ENCODE measurements at regions not wholly inside any gene's neighbourhood (a gene's known extent, or its start where the extent isn't known, plus 50 kb on each side); places are given as distances from the start of the nearest gene placed in this dataset.
"Not testable (repeated sequence)": the region's sequence is repeated elsewhere in the genome, so short reads cannot be mapped to it uniquely, and the experiment has no call there.

DNA sequence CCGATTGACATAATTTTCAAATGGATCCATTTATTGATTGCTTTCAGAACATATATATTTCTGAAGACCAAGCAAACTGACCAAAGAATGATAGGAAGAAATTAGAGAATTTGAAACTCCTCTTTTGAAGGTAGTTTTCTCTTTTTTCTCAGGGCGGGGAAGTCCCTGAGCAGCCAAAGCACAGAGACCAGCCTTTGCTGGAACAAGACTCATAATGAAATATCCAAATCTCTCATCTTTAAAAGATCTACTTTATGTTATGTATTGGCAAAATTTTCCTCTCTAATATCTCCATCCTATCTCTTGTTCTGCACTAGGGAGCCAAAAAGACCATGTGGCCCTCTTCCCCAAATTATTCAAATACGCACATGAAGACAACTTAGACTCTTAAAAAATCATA, 379.0 kb upstream of the TCF4 start:
- no peak for DNase-seq
- no peaks in the 10 kb centered on the region for H3K27me3 ChIP-seq
- H3K27ac ChIP-seq = no peak overlapping the region
- H3K36me3 ChIP-seq = no peaks in the 10 kb centered on the region
- TF ChIP-seq POLR2A (IDR thresholded peaks at IDR 0.05) = no peak
- TF ChIP-seq, protein P1, sequence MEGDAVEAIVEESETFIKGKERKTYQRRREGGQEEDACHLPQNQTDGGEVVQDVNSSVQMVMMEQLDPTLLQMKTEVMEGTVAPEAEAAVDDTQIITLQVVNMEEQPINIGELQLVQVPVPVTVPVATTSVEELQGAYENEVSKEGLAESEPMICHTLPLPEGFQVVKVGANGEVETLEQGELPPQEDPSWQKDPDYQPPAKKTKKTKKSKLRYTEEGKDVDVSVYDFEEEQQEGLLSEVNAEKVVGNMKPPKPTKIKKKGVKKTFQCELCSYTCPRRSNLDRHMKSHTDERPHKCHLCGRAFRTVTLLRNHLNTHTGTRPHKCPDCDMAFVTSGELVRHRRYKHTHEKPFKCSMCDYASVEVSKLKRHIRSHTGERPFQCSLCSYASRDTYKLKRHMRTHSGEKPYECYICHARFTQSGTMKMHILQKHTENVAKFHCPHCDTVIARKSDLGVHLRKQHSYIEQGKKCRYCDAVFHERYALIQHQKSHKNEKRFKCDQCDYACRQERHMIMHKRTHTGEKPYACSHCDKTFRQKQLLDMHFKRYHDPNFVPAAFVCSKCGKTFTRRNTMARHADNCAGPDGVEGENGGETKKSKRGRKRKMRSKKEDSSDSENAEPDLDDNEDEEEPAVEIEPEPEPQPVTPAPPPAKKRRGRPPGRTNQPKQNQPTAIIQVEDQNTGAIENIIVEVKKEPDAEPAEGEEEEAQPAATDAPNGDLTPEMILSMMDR (IDR thresholded peaks at IDR 0.05) = no peak
- H3K9me3 ChIP-seq = no peaks in the 10 kb centered on the region
- intact Hi-C loops (cut with DNase I) = no loop called here
- H3K4me3 ChIP-seq (replicated peaks in 1 of 3) = no peak overlapping the region
- no peaks in the 10 kb centered on the region for H3K4me1 ChIP-seq
- WGBS, 2 donors = 94 to 97% methylated on average over 3 of the region's 3 CpGs

DNA sequence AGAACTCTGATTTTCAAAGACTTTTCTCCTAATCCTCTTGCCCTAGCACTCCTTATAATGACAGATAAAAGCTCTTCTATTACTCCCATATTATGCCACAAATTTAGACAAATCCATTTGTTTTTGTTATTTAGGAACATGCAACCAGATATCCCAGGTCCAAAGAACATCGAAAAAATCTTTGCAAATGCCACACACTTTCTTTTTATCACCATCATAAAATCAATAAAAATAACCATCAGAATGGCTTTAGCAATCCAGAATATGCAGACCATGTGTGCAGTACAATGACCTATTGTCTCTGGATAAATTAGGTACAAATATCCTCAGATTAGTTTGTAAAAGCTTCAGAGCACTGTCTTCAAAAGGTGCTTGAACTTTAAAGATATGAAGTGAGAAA, 376.2 kb upstream of the TCF4 start:
- no peak for DNase-seq
- 95 to 97% methylated on average over 1 of the region's 1 CpG for WGBS, 2 donors
- TF ChIP-seq, protein P1 (IDR thresholded peaks at IDR 0.05) = no peak
- TF ChIP-seq POLR2A (IDR thresholded peaks at IDR 0.05) = no peak
- Histone ChIP-seq H3K4me1 (no peaks in the 10 kb centered on the region), H3K9me3 (no peaks in the 10 kb centered on the region), H3K4me3 (replicated peaks in 1 of 3) (no peak overlapping the region), H3K27me3 (no peaks in the 10 kb centered on the region), H3K36me3 (no peaks in the 10 kb centered on the region), H3K27ac (no peak overlapping the region)
- intact Hi-C loops (cut with DNase I) = no loop called here

DNA sequence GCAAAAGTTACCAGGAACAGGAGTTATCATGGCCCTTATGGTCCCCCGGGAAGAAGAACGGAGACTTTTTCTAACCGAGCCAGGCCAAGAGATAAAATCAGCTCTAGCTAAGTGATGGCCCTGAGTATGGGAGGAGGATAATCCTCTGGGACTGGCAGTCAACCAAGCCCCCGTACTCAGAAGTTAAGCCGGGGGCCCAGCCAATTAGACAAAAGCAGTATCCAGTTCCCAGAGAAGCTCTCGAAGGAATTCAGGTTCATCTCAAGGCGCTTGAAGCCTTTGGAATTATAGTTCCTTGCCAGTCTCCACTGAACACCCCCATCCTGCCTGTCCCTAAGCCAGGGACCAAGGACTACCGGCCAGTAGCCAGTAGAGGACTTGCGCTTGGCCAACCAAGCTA, 365.3 kb upstream of the TCF4 start:
- no peak for DNase-seq
- H3K9me3 ChIP-seq = no peaks in the 10 kb centered on the region
- 78 to 82% methylated on average over 9 of the region's 9 CpGs for WGBS, 2 donors
- no peaks in the 10 kb centered on the region for H3K4me1 ChIP-seq
- intact Hi-C loops (cut with DNase I) = no loop called here
- no peaks in the 10 kb centered on the region for H3K36me3 ChIP-seq
- H3K4me3 ChIP-seq (replicated peaks in 1 of 3) = no peak overlapping the region
- H3K27ac ChIP-seq = no peak overlapping the region
- TF ChIP-seq, protein P1 (IDR thresholded peaks at IDR 0.05) = no peak
- TF ChIP-seq POLR2A (IDR thresholded peaks at IDR 0.05) = no peak
- H3K27me3 ChIP-seq = no peaks in the 10 kb centered on the region

DNA sequence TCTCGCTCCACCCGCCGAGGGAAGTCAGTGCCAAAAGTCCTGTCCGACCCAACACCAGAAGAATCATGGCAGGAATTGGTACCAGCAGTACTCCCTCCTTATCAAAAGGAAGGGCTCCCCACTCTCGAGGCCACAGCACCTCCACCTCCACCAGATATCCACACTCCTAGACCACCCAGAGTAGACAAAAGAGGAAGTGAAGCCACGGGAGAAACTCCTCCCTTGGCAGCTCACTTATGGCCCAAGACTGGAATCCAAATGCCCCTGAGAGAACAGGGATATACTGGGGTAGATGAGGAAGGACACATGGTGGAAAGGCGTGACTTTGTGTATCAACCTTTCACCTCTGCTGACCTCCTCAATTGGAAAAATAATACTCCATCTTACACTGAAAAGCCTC, 363.7 kb upstream of the TCF4 start:
- not testable (repeated sequence) for H3K9me3 ChIP-seq
- WGBS, 2 donors = 85 to 95% methylated on average over 7 of the region's 7 CpGs

DNA sequence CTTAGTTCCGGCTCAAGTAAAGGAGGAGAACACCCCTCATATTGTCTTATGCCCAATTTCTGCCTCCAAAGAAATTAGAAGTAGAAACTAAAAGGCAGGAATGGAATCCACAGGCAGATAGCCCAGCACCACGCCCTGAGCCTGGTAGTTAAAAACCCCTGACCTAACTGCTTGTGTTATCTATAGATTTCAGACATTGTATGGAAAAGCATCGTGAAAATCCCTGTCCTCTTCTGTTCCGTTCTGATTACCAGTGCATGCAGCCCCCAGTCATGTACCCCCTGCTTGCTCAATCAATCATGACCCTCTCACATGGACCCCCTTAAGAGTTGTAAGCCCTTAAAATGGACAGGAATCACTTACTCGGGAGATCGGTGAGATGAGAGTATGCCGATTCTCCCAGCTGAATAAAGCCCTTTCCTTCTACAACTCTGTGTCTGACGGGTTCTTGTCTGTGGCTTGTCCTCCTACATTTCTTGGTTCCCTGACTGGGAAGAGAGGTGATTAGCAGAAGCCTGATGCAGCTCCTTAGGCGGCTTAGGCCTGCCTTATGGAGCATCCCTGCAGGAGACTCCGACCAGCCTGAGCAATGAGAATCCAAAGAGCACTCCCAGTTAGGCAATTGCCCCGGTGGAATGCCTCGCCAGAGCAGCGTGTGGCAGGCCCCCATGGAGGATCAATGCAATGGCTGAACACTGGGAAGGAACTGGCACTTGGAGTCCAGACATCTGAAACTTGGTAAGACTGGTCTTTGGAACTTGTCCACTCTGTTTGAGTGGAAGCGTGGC, 362.6 kb upstream of the TCF4 start:
- DNase-seq = no peak
- Histone ChIP-seq H3K27ac (no peak overlapping the region), H3K9me3 (no peaks in the 10 kb centered on the region), H3K4me1 (no peaks in the 10 kb centered on the region), H3K27me3 (no peaks in the 10 kb centered on the region), H3K4me3 (replicated peaks in 1 of 3) (no peak overlapping the region), H3K36me3 (no peaks in the 10 kb centered on the region)
- TF ChIP-seq, protein P1 (IDR thresholded peaks at IDR 0.05) = no peak
- TF ChIP-seq POLR2A (IDR thresholded peaks at IDR 0.05) = no peak
- intact Hi-C loops (cut with DNase I) = no loop called here
- 92 to 95% methylated on average over 14 of the region's 14 CpGs for WGBS, 2 donors

More for the DNA sequence above, 363.7 kb upstream of the TCF4 start:
- intact Hi-C loops (cut with DNase I); H3K36me3 ChIP-seq; H3K27ac ChIP-seq; H3K4me1 ChIP-seq; H3K4me3 ChIP-seq (replicated peaks in 1 of 3); H3K27me3 ChIP-seq; DNase-seq: not testable (repeated sequence)
